Mucosa of rectum (tissue), 2 donors: ENCODE measurements at regions not wholly inside any gene's neighbourhood (a gene's known extent, or its start where the extent isn't known, plus 50 kb on each side); places are given as distances from the start of the nearest gene placed in this dataset.
"Not testable (repeated sequence)": the region's sequence is repeated elsewhere in the genome, so short reads cannot be mapped to it uniquely, and the experiment has no call there.

Experiments used
- H3K27ac ChIP-seq, 2 donors: one replicate each; pipeline ENCODE4 v1.7.0; 2013; ENCODE audit warnings: inconsistent platforms in 2 of 2, low read depth in 2 of 2, low read length in 2 of 2
- H3K27me3 ChIP-seq, 2 donors: one replicate each; pipeline ENCODE4 v1.7.0; 2013; ENCODE audit warnings: low read length in 2 of 2; ENCODE audit not compliant: control insufficient read depth in 2 of 2, insufficient read depth in 2 of 2
- H3K36me3 ChIP-seq, 2 donors: one replicate each; pipeline ENCODE4 v1.7.0; 2013; ENCODE audit warnings: low read length in 2 of 2; ENCODE audit not compliant: control insufficient read depth in 2 of 2, insufficient read depth in 2 of 2
- H3K4me1 ChIP-seq, 2 donors: one replicate each; pipeline ENCODE4 v1.7.0; 2013; ENCODE audit warnings: low read length in 2 of 2, mild to moderate bottlenecking in 1 of 2; ENCODE audit not compliant: control insufficient read depth in 2 of 2, insufficient read depth in 2 of 2
- H3K4me3 ChIP-seq, 2 donors: one replicate each; pipeline ENCODE4 v1.7.0; 2013; ENCODE audit warnings: low read length in 2 of 2
- H3K9ac ChIP-seq, 2 donors: one replicate each; pipeline ENCODE4 v1.7.0; 2013; ENCODE audit warnings: low read length in 2 of 2, low read depth in 1 of 2, mild to moderate bottlenecking in 1 of 2
- H3K9me3 ChIP-seq, 2 donors: one replicate each; pipeline ENCODE4 v1.7.0; 2013; ENCODE audit warnings: low read length in 2 of 2; ENCODE audit not compliant: control insufficient read depth in 2 of 2
- donor health status: healthy.
- donor health status: Normal muscosa, but diverticular disease.

- Histone ChIP-seq H3K4me1 (no peaks in the 10 kb centered on the region), H3K36me3 (no peaks in the 10 kb centered on the region), H3K9ac (no peak overlapping the region), H3K27ac (no peak overlapping the region), H3K9me3 (peaks cover 2 to 3% of the 10 kb centered on the region in 2 donors), H3K27me3 (no peaks in the 10 kb centered on the region), H3K4me3 (no peak overlapping the region)
Measured at GRCh38 chr6:130537447-130537846, 171.6 kb downstream of the TMEM200A start.

GRCh38 chr6:130547723-130548122, 181.9 kb downstream of the TMEM200A start:
- Histone ChIP-seq H3K36me3 (no peaks in the 10 kb centered on the region), H3K9me3 (no peaks in the 10 kb centered on the region), H3K27ac (no peak overlapping the region)

GRCh38 chr6:130557481-130558112, 191.8 kb downstream of the TMEM200A start:
- Histone ChIP-seq H3K4me3 (no peak overlapping the region), H3K27ac (no peak overlapping the region), H3K9me3 (no peaks in the 10 kb centered on the region), H3K9ac (no peak overlapping the region), H3K4me1 (no peaks in the 10 kb centered on the region), H3K36me3 (no peaks in the 10 kb centered on the region), H3K27me3 (no peaks in the 10 kb centered on the region)

More at GRCh38 chr6:130547723-130548122, 181.9 kb downstream of the TMEM200A start:
- H3K9ac ChIP-seq, result no peak overlapping the region
- no peak overlapping the region for H3K4me3 ChIP-seq
- H3K27me3 ChIP-seq, result no peaks in the 10 kb centered on the region
- H3K4me1 ChIP-seq, result no peaks in the 10 kb centered on the region

GRCh38 chr6:130558131-130558530, 192.3 kb downstream of the TMEM200A start:
- Histone ChIP-seq H3K9me3 (no peaks in the 10 kb centered on the region), H3K9ac (no peak overlapping the region), H3K4me1 (no peaks in the 10 kb centered on the region), H3K36me3 (no peaks in the 10 kb centered on the region), H3K4me3 (no peak overlapping the region), H3K27me3 (no peaks in the 10 kb centered on the region), H3K27ac (no peak overlapping the region)

GRCh38 chr6:130559166-130559565, 193.3 kb downstream of the TMEM200A start:
- Histone ChIP-seq H3K27me3 (no peaks in the 10 kb centered on the region), H3K9ac (no peak overlapping the region), H3K4me1 (no peaks in the 10 kb centered on the region), H3K27ac (no peak overlapping the region), H3K4me3 (no peak overlapping the region), H3K9me3 (no peaks in the 10 kb centered on the region), H3K36me3 (no peaks in the 10 kb centered on the region)

- Histone ChIP-seq H3K27ac (no peak overlapping the region), H3K27me3 (no peaks in the 10 kb centered on the region), H3K36me3 (no peaks in the 10 kb centered on the region), H3K9me3 (no peaks in the 10 kb centered on the region), H3K9ac (no peak overlapping the region), H3K4me3 (no peak overlapping the region), H3K4me1 (no peaks in the 10 kb centered on the region)
Measured at GRCh38 chr6:130560231-130560630, 194.4 kb downstream of the TMEM200A start.

- H3K9ac ChIP-seq, H3K9me3 ChIP-seq, H3K27me3 ChIP-seq, H3K36me3 ChIP-seq, H3K4me3 ChIP-seq, H3K4me1 ChIP-seq, H3K27ac ChIP-seq: not testable (repeated sequence)
Measured at GRCh38 chr6:130561159-130561558, 195.3 kb downstream of the TMEM200A start.

- Histone ChIP-seq H3K4me1 (no peaks in the 10 kb centered on the region), H3K9ac (no peak overlapping the region), H3K4me3 (no peak overlapping the region), H3K9me3 (no peaks in the 10 kb centered on the region), H3K27ac (no peak overlapping the region), H3K36me3 (no peaks in the 10 kb centered on the region), H3K27me3 (no peaks in the 10 kb centered on the region)
Measured at GRCh38 chr6:130565696-130566095, 199.9 kb downstream of the TMEM200A start.

GRCh38 chr6:130574146-130574545, 208.3 kb downstream of the TMEM200A start:
- no peaks in the 10 kb centered on the region for H3K36me3 ChIP-seq
- no peaks in the 10 kb centered on the region for H3K27me3 ChIP-seq
- no peak overlapping the region for H3K4me3 ChIP-seq
- no peaks in the 10 kb centered on the region for H3K9me3 ChIP-seq
- H3K9ac ChIP-seq, result no peak overlapping the region
- H3K27ac ChIP-seq, result no peak overlapping the region
- no peaks in the 10 kb centered on the region for H3K4me1 ChIP-seq

- Histone ChIP-seq H3K36me3 (no peaks in the 10 kb centered on the region), H3K4me3 (no peak overlapping the region), H3K27me3 (no peaks in the 10 kb centered on the region), H3K4me1 (no peaks in the 10 kb centered on the region), H3K9me3 (no peaks in the 10 kb centered on the region), H3K9ac (no peak overlapping the region), H3K27ac (no peak overlapping the region)
Measured at GRCh38 chr6:130575557-130575956, 209.7 kb downstream of the TMEM200A start.

GRCh38 chr6:130575971-130576370, 210.2 kb downstream of the TMEM200A start:
- H3K4me3 ChIP-seq, result no peak overlapping the region
- H3K36me3 ChIP-seq, result no peaks in the 10 kb centered on the region
- H3K9me3 ChIP-seq, result no peaks in the 10 kb centered on the region
- no peak overlapping the region for H3K27ac ChIP-seq
- H3K9ac ChIP-seq, result no peak overlapping the region
- H3K27me3 ChIP-seq, result no peaks in the 10 kb centered on the region
- H3K4me1 ChIP-seq, result no peaks in the 10 kb centered on the region
